ENCODE measurements at regions not wholly inside any gene's neighbourhood (a gene's known extent, or its start where the extent isn't known, plus 50 kb on each side); places are given as distances from the start of the nearest gene placed in this dataset.
"Not testable (repeated sequence)": the region's sequence is repeated elsewhere in the genome, so short reads cannot be mapped to it uniquely, and the experiment has no call there.

DNA sequence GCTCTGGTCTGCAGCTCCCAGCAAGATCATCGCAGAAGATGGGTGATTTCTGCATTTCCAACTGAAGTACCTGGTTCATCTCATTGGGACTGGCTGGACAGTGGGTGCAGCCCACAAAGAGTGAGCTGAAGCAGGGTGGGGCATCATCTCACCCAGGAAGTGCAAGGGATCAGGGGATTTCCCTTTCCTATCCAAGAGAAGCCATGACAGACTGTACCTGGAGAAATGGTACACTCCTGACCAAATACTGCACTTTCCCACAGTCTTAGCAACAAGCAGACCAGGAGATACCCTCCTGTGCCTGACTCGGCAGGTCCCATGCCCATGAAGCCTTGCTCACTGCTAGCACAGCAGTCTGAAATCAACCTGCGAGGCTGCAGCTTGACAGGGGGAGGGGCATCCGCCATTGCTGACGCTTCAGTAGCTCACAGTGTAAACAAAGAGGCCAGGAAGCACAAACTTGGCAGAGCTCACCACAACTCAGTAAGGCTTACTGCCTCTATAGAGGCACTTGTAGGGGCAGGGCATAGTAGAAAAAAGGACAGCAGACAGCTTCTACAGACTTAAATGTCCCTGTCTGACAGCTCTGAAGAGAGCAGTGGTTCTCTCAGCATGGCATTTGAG lies 60.5 kb downstream of the AREG start:
- not testable (repeated sequence) for DNase-seq (ENCODE audit: low read depth in 2 of 2)

DNA sequence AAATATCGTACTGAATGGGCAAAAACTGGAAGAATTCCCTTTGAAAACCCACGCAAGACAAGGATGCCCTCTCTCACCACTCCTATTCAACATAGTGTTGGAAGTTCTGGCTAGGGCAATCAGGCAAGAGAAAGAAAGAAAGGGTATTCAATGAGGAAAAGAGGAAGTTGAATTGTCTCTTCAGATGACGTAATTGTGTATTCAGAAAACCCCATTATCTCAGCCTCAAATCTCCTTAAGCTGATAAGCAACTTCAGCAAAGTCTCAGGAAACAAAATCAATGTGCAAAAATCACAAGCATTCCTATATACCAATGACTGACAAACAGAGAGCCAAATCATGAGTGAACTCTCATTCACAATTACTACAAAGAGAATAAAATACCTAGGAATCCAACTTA lies 64.4 kb downstream of the AREG start:
- not testable (repeated sequence) for DNase-seq (ENCODE audit: low read depth in 2 of 2)

DNA sequence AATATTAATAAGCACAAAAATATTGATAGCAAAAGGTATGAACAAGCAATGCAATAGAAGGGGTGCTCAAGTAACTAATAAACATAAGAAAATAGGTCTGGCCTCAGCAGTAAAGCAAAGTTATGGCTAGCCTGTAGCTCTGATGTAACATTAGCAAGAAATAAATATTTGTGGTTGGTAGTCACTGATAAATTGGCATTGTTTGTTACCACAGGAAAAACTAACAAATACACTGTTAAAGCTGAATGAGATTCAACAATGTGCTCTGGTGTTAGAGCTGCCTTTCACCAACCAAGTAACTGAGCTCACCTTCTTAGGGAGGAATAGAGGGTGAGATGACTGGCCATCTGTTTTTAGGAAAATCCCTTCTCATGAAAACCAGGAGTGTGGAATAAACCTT lies 71.4 kb downstream of the AREG start:
- DNase-seq (ENCODE audit: low read depth in 2 of 2): no peak

DNA sequence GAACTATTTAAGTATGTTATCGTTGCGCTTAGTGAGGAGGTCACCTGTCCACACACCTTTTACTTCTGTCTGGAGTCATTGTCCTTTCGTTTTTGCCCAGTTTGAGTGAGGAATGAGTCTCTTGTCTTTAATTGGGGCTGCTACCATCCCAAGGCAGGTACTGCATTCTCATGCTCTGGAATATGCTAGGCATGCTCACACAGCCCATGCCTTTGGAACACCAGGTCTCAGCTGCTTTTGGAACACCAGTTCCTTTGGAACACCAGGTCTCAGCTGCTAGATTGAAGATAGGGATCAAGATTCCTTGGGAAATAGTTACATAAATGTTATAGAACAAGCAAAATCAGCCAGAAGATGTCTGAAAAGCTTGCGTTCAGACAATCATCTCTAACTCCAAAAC lies 73.1 kb downstream of the AREG start:
- DNase-seq (ENCODE audit: low read depth in 2 of 2): no peak

DNA sequence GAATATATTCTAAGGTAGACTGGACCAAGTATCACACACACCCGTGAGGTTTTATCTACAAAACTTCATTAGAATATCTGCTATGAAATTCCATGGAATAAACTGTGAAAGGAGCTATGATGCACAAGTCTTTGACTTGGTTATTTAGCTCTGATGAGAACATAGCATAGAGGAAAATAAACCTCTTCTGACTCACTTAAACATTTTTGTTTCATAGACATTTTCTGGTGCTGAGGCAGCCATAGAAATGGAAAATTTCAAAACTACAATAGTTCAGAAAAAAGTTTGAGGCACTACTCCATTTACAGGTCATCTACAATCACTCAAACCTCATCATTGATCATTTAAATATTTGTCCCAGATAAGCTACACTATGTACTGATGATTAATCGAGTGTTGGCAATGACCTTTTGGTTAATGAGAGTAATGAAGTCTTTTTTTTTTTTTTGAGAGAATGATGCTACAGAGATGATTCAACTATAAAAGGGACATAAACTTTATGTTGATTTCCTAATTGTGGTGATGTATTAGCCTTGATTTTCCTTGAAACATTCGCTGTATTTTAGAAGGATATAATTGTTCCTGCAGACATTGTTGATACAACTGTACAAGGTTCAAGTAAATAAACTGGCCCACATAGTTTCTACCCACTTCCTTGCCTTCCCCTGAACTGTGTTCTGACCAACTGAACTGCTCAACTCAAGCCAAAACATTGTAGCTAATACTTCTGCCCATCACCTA lies 77.5 kb downstream of the AREG start:
- DNase-seq (ENCODE audit: low read depth in 2 of 2): no peak

DNA sequence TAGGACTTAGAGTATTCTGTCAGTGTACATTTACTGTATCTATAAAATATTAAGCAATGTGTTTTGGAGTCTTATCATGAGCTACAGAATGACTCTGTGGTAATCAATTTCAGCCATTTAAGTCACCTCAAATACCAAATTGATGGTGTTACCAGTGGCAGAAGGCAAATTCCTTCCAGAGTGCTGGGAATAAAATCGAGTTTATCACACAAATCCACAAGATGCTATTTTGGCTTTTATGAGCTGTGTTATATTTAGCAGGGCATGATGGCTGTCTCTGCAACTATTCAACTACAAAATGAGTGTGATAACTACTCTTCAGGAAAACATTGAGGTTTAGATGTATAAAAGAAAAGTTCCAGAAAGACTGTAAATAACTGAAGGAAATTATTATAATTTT lies 78.2 kb downstream of the AREG start:
- DNase-seq (ENCODE audit: low read depth in 2 of 2): no peak

DNA sequence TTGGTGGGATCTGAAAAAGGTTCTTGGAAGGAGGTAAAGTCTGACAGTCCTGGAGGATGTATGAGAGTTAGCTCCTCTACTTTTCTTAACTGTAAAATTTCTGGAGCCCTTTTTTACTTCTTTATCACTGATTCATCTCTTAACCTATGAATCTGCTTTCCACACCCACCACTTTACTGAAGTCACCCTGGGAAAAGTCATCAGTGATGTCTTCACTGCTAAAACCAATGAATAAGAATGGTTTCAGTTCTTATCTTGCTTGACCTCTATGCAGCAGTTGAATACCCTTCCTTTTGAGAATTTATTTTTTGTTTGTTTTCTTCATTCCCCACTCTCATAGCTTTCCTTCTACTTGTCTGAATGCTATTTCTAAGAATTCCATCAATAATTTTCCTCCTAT lies 80.0 kb downstream of the AREG start:
- no peak for DNase-seq (ENCODE audit: low read depth in 2 of 2)

DNA sequence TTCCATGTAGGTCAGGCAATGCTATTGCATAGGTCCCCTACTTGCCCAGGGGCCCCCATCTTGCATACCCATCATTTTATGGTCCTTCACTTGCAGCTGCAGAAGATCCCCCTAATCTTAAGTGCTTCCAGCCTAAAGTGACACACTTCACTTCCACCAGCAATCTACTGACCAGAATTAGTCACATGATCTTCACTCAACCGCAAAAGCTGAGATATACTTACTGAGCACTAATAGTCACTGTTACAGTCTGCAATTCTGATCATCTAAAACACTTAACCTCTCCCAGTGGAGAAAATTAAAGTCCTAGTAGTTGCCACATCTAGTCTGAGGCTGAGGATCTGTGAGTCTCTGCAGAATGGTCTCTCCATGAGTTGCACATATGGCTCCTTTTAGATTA lies 82.1 kb downstream of the AREG start:
- DNase-seq (ENCODE audit: low read depth in 2 of 2): no peak

DNA sequence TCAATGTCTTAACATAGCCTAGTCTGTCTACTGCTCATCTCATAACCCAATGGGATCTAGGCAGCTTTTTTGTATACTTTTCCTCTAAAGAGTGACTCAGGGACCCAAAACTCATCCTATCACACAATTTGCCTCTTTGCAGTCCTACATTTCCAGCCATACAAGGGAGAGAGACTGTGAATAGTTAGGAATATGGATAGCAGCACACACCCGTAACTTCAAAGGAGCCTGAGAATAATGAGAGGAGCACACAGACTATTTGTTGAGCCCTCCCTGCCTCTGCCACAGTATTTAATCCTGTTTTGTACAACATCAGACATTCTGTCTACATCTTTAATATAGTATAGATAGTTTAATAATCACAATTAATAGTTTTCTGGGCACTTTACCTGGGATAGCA lies 83.2 kb downstream of the AREG start:
- DNase-seq (ENCODE audit: low read depth in 2 of 2): no peak

DNA sequence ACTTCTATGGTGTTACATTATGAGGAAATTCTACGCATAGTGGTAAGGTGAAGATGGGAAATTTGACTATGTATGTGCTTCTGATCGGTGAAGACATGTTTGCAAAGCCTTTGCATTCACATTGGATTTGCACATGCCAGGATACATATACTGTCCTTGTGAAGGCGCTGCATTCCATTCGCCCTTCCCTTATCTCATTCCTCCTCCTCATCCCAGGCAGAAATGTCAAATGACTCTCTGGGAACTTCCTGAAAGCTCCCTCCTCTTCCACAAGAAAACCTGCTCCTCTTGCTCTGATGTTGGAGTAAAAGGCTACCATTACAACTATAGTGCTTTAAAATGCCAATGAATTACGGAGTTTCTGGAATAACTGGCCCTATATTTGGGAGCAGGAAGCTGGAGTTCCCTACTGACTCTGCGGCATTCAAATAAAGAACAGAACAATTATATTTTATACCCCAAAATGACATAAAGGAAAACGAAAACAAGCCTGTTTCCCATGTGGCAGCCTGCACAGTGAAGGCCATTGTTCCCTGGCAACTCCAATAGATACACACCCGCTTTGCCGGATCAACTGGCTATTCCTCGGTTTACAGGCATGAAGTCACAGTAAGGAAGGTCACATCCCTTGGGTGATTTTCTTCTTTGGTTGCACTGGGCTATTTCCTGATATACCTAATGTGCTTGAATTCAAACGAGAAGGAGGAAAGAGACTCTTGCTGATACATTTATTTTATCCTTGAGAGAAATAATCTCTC lies 84.5 kb downstream of the AREG start:
- no peak for DNase-seq (ENCODE audit: low read depth in 2 of 2)

DNA sequence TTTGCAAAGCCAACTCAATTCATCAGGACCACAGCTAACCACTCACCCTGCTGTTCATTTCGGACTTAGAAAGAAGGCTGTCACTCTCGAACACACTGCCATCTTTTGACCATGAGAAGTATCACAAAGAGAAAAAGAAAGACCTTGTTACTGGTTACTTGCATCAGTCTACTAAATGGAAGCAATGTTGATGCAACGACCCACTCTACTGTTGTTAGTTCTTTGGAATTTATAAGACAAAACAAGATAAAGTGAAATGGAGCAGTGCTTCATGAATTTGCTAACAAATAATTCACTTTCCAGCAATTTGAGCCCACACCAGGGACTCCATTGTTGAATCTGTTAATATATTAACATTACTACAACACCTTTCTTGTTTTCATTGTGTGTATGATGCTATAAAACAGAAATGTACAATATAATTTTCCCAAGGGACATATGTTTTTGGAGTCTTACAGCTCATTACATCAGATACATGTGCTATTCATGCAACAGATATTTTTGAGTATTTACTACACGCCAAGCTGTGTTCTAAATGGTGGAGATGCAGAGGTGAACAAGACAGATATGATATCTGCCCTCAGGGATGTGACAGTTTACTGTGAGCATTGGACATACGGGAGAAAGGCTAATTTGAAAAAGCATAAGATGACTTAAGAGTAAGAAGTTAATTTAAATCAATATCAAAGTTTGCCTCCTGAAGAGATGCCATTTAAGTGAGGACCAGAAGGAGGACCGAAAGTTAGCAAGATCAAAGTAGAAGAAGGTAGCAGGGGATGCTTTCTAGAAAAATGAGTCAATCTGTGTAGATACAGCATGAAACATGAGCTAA lies 87.2 kb downstream of the AREG start:
- DNase-seq (ENCODE audit: low read depth in 2 of 2): no peak

DNA sequence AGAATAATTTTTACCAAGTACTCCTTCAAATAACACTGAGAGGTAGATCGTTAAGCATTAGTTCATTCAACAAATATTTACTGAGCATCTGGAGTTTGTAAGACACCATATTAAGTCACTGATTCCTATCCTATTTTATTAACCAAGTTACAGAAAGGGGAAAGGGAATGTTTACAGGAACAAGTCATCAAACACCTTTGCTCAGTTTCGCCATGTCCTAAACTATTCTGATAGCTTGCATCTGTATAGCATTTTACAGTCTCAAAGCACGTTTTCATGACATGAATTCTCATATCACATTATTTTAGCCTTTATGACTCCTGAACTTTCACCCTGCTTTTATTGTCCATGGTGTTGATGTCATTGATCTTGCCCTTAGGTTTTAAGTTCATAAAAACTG lies 89.2 kb downstream of the AREG start:
- no peak for DNase-seq (ENCODE audit: low read depth in 2 of 2)

DNA sequence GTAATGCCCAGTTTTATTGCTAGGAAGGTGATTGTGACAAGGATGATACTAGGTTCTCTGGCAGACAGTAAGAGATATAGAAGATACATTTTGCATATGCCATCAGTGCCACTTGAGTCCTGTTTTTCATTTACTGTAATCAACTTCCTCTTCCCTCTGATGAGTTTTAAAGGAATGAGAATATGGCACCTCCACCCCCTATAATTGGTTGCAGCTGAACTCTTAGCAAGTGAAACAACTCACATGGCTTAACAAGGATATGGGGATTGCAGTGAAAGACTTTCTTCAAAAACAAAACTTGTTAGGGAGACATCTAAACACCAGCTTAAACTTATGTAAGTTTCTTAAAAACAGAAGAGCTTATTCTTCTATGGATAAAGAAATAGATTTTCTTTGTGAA lies 90.0 kb downstream of the AREG start:
- no peak for DNase-seq (ENCODE audit: low read depth in 2 of 2)

DNA sequence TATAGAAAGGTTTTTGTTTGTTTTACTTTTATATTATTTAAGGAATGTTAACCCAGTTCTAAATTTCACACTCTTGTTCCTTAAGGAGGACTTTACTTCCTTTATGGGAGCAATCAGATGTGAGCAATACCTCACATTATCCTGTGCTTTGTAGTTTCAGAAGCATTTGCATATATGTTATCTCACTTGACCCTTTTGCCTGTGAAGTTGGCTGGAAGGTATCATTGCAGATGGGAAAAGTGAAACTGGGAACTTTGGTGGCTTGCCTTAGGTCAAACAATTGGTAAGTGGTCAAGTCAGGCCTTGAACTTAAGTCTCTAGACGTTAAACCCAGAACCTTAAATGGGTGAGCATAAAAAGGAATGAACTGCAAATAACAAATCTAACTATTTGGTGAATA lies 90.6 kb downstream of the AREG start:
- no peak for DNase-seq (ENCODE audit: low read depth in 2 of 2)

DNA sequence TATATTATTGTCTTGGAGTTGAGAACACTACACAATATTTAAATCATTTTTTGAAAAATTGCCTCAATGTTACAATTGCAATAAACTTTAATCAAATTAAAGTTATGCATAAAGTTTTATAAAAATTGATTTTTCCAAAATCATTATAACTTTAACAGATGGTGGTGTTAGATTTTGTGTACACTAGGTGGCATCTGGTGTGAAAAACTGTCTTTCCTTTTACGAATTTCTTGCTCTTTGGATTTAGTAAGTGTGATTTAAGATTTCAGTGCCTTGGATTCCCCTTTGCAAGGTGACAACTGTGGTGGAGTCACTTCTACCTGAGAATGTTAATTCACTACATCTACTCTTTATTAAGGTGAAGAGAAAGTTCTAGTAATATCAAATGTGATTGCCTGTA lies 91.6 kb downstream of the AREG start:
- no peak for DNase-seq (ENCODE audit: low read depth in 2 of 2)

DNA sequence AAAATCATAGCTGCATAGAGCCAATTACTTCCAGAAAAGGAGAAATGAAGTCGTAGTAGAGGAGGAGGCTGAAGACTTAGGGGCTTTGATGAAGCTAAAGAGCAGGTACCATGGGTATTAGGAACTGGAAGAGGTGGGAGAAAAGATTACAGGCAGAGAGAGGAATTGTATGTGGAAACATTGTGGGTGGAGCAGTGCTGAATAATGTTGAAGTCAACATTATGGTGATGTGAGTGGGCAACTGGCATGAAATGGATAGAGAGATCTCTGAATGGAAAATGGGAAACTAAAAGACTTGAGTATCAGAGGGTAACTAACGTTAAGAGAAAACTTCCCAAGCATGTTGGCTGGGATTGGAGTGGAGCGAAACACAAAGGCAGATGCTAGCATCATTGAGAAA lies 92.5 kb downstream of the AREG start:
- DNase-seq (ENCODE audit: low read depth in 2 of 2): no peak

DNA sequence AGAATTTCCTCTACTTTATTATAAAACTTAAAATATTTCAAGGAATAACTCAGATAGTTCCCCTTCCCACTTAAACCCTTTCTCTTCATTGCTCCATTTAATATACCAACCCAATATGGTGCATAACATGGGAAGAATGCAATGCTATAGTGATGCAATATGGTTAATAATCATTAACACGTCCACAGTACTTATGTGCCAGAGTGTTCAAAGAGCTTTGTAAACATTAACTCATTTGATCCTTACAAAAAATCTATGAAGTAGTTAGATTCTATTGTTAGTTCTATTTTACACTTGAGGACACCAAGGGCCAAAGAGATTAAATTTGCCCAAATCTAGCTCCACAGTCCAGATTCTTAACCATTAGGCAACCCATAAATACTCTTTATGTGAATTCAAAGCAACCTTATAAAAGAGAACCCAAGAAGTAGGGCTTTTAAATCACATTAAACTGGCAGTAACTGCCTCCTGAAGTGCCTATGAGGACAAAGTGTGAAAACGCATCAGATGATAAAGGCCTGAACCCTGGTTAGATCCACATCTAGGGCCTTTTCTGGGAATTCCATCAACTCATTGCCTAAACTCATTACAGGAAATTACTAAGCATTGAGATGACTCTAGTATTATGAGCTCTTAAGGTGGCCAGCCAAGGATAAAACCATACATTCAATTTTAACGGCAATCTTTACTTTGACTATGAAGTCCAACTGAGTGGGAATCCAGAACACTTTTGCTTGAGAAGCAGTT lies 94.3 kb downstream of the AREG start:
- DNase-seq (ENCODE audit: low read depth in 2 of 2): no peak

DNA sequence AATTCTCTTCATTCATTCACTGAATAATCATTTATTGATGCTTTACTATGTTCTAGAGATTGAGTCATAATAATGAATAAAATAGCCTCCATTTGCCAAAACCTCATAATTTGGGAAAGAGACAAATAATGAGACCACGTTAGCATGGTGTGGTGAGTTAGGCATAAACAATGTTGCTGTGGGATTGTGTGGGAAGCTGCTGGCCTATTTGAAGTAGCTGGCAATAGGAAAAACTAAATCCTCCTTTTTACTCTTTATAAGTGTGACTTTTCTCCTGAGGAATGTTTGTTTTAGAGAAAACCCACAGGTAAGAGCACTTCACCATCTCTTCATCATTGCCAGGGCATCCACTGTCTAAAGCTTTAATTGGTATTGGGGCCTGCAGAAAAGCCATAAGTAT lies 95.3 kb downstream of the AREG start:
- DNase-seq (ENCODE audit: low read depth in 2 of 2): no peak

DNA sequence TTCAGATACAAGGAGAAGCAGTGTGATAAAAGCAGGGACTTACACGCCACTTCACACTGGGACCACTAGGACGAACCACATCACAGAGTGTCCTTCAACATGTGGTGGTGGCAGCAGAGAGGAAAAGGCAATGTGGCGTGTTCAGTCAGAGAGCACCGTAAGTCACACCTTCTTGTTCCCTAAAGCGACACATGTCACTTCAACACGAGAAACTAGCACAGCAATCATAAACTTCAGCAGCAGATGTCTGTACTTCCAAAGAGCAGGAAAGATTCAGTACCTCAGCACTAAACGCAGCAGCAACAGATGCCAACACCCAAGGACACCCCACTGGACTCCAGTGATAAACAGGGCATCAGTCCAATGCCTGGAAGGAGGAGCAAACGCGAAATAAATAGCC lies 96.7 kb downstream of the AREG start:
- DNase-seq (ENCODE audit: low read depth in 2 of 2): no peak

DNA sequence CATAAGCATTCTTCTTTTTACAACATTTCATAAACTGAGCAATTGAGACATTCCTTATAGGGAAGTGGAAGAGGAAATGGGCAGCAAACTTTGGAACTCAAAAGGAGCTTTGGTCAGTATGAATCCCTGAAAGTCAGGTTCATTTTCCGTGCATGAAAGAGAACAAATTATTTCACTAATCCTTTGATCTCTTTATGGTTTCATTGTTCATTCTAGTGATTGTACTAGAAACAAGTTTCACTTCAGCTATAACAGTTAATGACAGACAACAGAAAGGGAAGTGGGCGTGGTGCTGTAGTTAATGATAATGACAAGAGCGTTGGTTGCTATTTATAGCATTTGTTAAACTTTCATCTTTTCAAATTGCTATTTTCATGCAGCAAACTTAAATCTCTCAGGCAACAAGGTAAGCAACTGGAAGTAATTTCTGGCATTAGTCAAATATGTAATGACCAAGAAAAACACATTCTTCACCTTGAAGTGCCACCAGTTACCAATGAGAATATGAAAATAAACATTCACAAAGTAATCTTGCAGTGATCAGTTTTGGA lies 98.4 kb downstream of the AREG start:
- no peak for DNase-seq (ENCODE audit: low read depth in 2 of 2)

DNA sequence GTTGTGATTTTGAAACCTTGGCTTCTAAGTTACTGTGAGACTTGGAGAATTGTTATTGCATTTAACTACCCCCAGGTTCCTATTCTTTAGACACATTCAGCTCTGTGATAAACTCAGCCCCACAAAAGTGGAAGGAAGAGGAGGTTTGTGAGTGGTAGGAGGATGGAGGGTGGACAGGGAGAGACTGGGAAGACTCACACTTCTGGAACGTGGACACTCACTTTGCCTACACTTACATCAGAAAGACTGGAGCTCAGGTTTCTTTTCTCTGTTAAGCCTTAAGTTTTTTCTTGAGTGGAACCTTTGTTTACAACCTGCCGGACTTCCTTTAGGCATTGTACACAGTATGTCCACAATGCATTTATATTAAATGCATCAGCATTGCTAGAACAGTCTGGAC lies 99.0 kb downstream of the AREG start:
- no peak for DNase-seq (ENCODE audit: low read depth in 2 of 2)

All from stimulated activated CD4-positive, alpha-beta T cell treated with anti-CD3 and anti-CD28 coated beads, Interleukin-15, amount 100 ng/mL, for 48 hours (primary cell).